ENCODE measurements at regions not wholly inside any gene's neighbourhood (a gene's known extent, or its start where the extent isn't known, plus 50 kb on each side); places are given as distances from the start of the nearest gene placed in this dataset.

GRCh38 chr5:3214838-3215374 lies 380.7 kb upstream of the IRX1 start:
- ChIA-PET POLR2A (no interaction called here), CTCF (no interaction called here)
- DNase-seq (ENCODE audit: low read depth, low spot score) = no peak
- TF ChIP-seq, protein P1, sequence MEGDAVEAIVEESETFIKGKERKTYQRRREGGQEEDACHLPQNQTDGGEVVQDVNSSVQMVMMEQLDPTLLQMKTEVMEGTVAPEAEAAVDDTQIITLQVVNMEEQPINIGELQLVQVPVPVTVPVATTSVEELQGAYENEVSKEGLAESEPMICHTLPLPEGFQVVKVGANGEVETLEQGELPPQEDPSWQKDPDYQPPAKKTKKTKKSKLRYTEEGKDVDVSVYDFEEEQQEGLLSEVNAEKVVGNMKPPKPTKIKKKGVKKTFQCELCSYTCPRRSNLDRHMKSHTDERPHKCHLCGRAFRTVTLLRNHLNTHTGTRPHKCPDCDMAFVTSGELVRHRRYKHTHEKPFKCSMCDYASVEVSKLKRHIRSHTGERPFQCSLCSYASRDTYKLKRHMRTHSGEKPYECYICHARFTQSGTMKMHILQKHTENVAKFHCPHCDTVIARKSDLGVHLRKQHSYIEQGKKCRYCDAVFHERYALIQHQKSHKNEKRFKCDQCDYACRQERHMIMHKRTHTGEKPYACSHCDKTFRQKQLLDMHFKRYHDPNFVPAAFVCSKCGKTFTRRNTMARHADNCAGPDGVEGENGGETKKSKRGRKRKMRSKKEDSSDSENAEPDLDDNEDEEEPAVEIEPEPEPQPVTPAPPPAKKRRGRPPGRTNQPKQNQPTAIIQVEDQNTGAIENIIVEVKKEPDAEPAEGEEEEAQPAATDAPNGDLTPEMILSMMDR (IDR thresholded peaks at IDR 0.05; ENCODE audit: insufficient read depth, low read length, missing control alignments) = no peak
- no peak overlapping the region for H3K4me3 ChIP-seq (ENCODE audit: low read depth, low read length)

DNA sequence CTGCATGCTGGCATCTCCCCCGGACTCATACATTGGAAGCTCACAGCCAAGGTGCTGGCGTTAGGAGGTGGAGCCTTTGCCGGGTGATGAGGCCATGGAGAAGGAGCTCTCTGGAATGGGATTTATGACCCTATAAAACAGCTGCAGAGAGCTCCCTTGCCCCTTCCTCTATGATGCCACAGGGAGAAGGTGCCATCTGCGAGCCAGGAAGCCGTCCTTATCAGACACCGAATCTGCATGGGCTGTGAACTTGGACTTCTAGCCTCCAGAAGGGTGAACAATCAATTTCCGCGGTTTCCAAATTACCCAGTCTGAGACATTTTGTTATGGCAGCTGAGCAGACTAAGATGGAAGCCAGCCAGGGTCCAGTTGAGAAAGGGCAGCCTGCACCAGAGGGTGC lies 381.2 kb upstream of the IRX1 start:
- ChIA-PET POLR2A (no interaction called here), CTCF (no interaction called here)

DNA sequence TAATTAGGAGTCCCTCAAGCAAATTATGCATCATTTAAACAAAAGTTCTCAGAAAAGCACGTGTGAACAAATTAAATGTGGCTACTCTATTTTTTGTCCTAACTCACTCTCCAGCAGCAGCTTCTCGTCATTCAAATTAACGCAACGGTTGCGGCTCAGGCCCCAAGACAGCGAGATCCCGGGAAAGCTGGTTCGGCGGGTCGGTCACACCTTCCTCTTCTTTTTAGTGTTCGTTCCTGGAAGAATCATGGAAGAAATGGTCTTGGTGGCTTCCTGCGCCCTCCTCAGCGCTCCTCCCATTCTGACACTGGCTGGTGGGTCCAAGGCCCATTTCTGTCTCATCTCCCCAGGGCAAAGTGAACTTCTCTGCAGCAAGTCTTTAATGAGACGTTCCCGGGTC lies 382.8 kb upstream of the IRX1 start:
- POLR2A ChIA-PET = no interaction called here
- CTCF ChIA-PET = no interaction called here
- DNase-seq (ENCODE audit: low read depth, low spot score) = no peak
- TF ChIP-seq, protein P1 (IDR thresholded peaks at IDR 0.05; ENCODE audit: insufficient read depth, low read length, missing control alignments) = no peak
- H3K4me3 ChIP-seq (ENCODE audit: low read depth, low read length) = no peak overlapping the region

More for the DNA sequence above, 381.2 kb upstream of the IRX1 start:
- H3K4me3 ChIP-seq (ENCODE audit: low read depth, low read length) = no peak overlapping the region
- TF ChIP-seq, protein P1 (IDR thresholded peaks at IDR 0.05; ENCODE audit: insufficient read depth, low read length, missing control alignments) = no peak
- DNase-seq (ENCODE audit: low read depth, low spot score) = no peak

- no peak overlapping the region for H3K4me3 ChIP-seq (ENCODE audit: low read depth, low read length)
- ChIA-PET CTCF (no interaction called here), POLR2A (no interaction called here)
- DNase-seq (ENCODE audit: low read depth, low spot score) = no peak
- TF ChIP-seq, protein P1 (IDR thresholded peaks at IDR 0.05; ENCODE audit: insufficient read depth, low read length, missing control alignments) = no peak
These were observed 385.1 kb upstream of the IRX1 start for GRCh38 chr5:3210531-3210930.

GRCh38 chr5:3209918-3210317 lies 385.7 kb upstream of the IRX1 start:
- DNase-seq (ENCODE audit: low read depth, low spot score) = no peak
- TF ChIP-seq, protein P1 (IDR thresholded peaks at IDR 0.05; ENCODE audit: insufficient read depth, low read length, missing control alignments) = no peak
- POLR2A ChIA-PET = no interaction called here
- H3K4me3 ChIP-seq (ENCODE audit: low read depth, low read length) = no peak overlapping the region
- CTCF ChIA-PET = no interaction called here

DNA sequence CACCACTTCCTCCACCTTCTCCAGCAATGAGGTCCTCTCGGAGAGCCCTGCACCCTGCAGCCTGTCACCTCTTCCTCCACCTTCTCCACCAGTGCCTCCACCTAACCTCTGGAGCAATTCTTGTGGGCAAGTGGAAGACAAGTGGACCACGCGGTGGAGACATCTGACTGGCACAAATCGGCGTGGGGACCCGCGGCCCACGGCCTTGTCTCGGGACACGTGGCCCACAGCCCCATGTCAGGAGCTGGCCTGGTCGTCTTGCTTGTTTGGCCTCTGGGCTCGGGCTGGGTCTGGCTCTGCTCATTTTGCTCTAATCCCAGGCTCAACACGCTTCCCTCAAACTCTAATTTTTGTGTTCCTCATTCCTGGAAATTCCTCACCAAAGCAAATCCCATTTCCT lies 393.1 kb upstream of the IRX1 start:
- CTCF ChIA-PET = no interaction called here
- TF ChIP-seq, protein P1 (IDR thresholded peaks at IDR 0.05; ENCODE audit: insufficient read depth, low read length, missing control alignments) = no peak
- DNase-seq (ENCODE audit: low read depth, low spot score) = no peak
- POLR2A ChIA-PET = no interaction called here
- no peak overlapping the region for H3K4me3 ChIP-seq (ENCODE audit: low read depth, low read length)
